HCT116 (cell line): ENCODE measurements at regions not wholly inside any gene's neighbourhood (a gene's known extent, or its start where the extent isn't known, plus 50 kb on each side); places are given as distances from the start of the nearest gene placed in this dataset.
"Not testable (repeated sequence)": the region's sequence is repeated elsewhere in the genome, so short reads cannot be mapped to it uniquely, and the experiment has no call there.

Experiments used
- ATAC-seq: fragments of 200-7000 bp; cut with Tn5 transposase; 2 replicates; pipeline ENCODE4 v1.9.1; 2020; ENCODE audit warnings: mild to moderate bottlenecking, moderate library complexity
- BruUV-seq: library from RNA; stranded (reverse); fragments of 400-500 nt; replicated peaks from 2 replicates; lab custom pipeline; 2021; lab: Mats Ljungman, UMichigan
- CTCF ChIA-PET: fragments of 300-600 bp; sonication (Branson Sonifier 250); formaldehyde crosslinking; loops from one replicate; lab custom pipeline; 2021; ENCODE audit warnings: antibody characterized with exemption; lab: Charles Lee
- POLR2A ChIA-PET: fragments of 300-600, 350-600 bp; sonication (Branson Sonifier 250); formaldehyde crosslinking; loops from one replicate; lab custom pipeline; 2021; ENCODE audit warnings: antibody characterized with exemption; lab: Charles Lee
- RAD21 ChIA-PET, 2 experiments: fragments of 300-600 bp; sonication (Branson Sonifier 250); formaldehyde crosslinking; loops; one replicate each; lab custom pipeline; 2023; ENCODE audit warnings: low total read pairs in 2 of 2; ENCODE audit not compliant: uncharacterized antibody in 2 of 2, unreplicated experiment in 2 of 2, low non-redundant PET in 1 of 2; lab: Charles Lee
- DNase-seq: peaks from one replicate; pipeline ENCODE4 v3.0.0-alpha.2; 2010; ENCODE audit warnings: low read depth, low spot score
- H2AFZ ChIP-seq: fragments of 200-600 bp; shearing (Covaris generic), sonication (generic); 2 replicates; pipeline ENCODE4 v1.6.1; 2017; ENCODE audit warnings: low read depth, mixed run types, mixed read lengths, antibody characterized with exemption, low read length; ENCODE audit not compliant: poor library complexity, severe bottlenecking
- H3K27ac ChIP-seq: 2 replicates; pipeline ENCODE4 v1.5.1; 2012; ENCODE audit warnings: low read depth, low read length
- H3K27me3 ChIP-seq: fragments of 200-600 bp; sonication (generic); 2 replicates; pipeline ENCODE4 v1.6.1; 2016; ENCODE audit warnings: mixed run types, low read length, mixed read lengths; ENCODE audit not compliant: insufficient read depth
- H3K36me3 ChIP-seq, 2 experiments: fragments of 200-500 bp in 1 of 2; fragments of 200-600 bp in 1 of 2; sonication (Bioruptor generic) in 1 of 2; sonication (generic) in 1 of 2; 2 replicates each; pipeline versions ENCODE4 v1.5.1 to v1.6.1; 2014 to 2016; ENCODE audit warnings: low read length in 2 of 2, inconsistent platforms in 1 of 2, mixed read lengths in 1 of 2, mixed run types in 1 of 2; ENCODE audit not compliant: insufficient read depth in 2 of 2, control insufficient read depth in 1 of 2
- H3K4me1 ChIP-seq, 2 experiments: fragments of 200-600 bp in 1 of 2; sonication (generic) in 1 of 2; 2 replicates each; pipeline versions ENCODE4 v1.5.1 to v1.6.1; 2012 to 2017; ENCODE audit warnings: low read length in 2 of 2, inconsistent platforms in 1 of 2, mild to moderate bottlenecking in 1 of 2, mixed read lengths in 1 of 2, mixed run types in 1 of 2, moderate library complexity in 1 of 2; ENCODE audit not compliant: insufficient read depth in 2 of 2, control insufficient read depth in 1 of 2
- H3K4me2 ChIP-seq: fragments of 200-600 bp; sonication (generic); 2 replicates; pipeline ENCODE4 v1.6.1; 2017; ENCODE audit warnings: mixed run types, low read length, mixed read lengths
- H3K4me3 ChIP-seq, 2 experiments: fragments of 200-600 bp in 1 of 2; sonication (generic) in 1 of 2; replicated peaks in 1 of 2; 2 replicates each; pipeline ENCODE4 v1.5.1; 2011 to 2016; ENCODE audit warnings: low read length in 2 of 2, control low read depth in 1 of 2, low read depth in 1 of 2, mild to moderate bottlenecking in 1 of 2, mixed read lengths in 1 of 2, mixed run types in 1 of 2
- H3K79me2 ChIP-seq: fragments of 200-600 bp; sonication (generic); 2 replicates; pipeline ENCODE4 v1.6.1; 2017; ENCODE audit warnings: mild to moderate bottlenecking, mixed run types, low read length, moderate library complexity, mixed read lengths; ENCODE audit not compliant: insufficient read depth
- H3K9ac ChIP-seq: fragments of 200-600 bp; sonication (generic); 2 replicates; pipeline ENCODE4 v1.6.1; 2016; ENCODE audit warnings: low read length, mixed read lengths
- H3K9me2 ChIP-seq: fragments of 200-600 bp; sonication (generic), shearing (Covaris generic); 2 replicates; pipeline ENCODE4 v1.6.1; 2017; ENCODE audit warnings: mixed run types, mild to moderate bottlenecking, moderate library complexity; ENCODE audit not compliant: insufficient read depth
- H3K9me3 ChIP-seq, 2 experiments: fragments of 200-500 bp in 1 of 2; fragments of 200-600 bp in 1 of 2; sonication (Bioruptor generic) in 1 of 2; sonication (generic) in 1 of 2; 2 replicates each; pipeline ENCODE4 v1.6.1; 2014 to 2017; ENCODE audit warnings: low read length in 2 of 2, mixed read lengths in 2 of 2, inconsistent platforms in 1 of 2, low read depth in 1 of 2, mild to moderate bottlenecking in 1 of 2, mixed run types in 1 of 2, moderate library complexity in 1 of 2; ENCODE audit not compliant: control insufficient read depth in 1 of 2, insufficient read depth in 1 of 2
- H4K20me1 ChIP-seq: fragments of 200-600 bp; sonication (generic), shearing (Covaris generic); 2 replicates; pipeline ENCODE4 v1.6.1; 2017; ENCODE audit warnings: mixed run types, mild to moderate bottlenecking, moderate library complexity; ENCODE audit not compliant: insufficient read depth
- ATF3 ChIP-seq: IDR thresholded peaks from 2 replicates; pipeline ENCODE4 v1.6.1; 2012
- CBX3 ChIP-seq: IDR thresholded peaks from 2 replicates; pipeline ENCODE4 v1.6.1; 2012; ENCODE audit warnings: low read depth
- ELF1 ChIP-seq: IDR thresholded peaks from 2 replicates; pipeline ENCODE4 v1.6.1; 2012; ENCODE audit warnings: low read depth, borderline replicate concordance
- EZH2phosphoT487 ChIP-seq: fragments of 200-600 bp; IDR thresholded peaks from 2 replicates; pipeline ENCODE4 v1.6.1; 2018; ENCODE audit warnings: antibody characterized with exemption, borderline replicate concordance
- ZBTB33 ChIP-seq: IDR thresholded peaks from 2 replicates; pipeline ENCODE4 v1.6.1; 2011; ENCODE audit warnings: mild to moderate bottlenecking, low read length, moderate library complexity; ENCODE audit not compliant: insufficient replicate concordance; ENCODE audit errors: extremely low read depth
- intact Hi-C: fragments of 100-400 bp; cut with micrococcal nuclease; formaldehyde crosslinking; loops from 2 replicates; pipeline ENCODE4 v1.10.0; 2022

GRCh38 chr20:43827940-43828562 is 86.6 kb upstream of the TOX2 start (continued):
- TF ChIP-seq ZBTB33 (no peak), ELF1 (no peak), EZH2phosphoT487 (no peak), ATF3 (no peak)

GRCh38 chr20:43826943-43827342 is 87.7 kb upstream of the TOX2 start:
- intact Hi-C loops, DNase-seq, H3K4me3 ChIP-seq, H3K4me2 ChIP-seq, H3K36me3 ChIP-seq, POLR2A ChIA-PET, H3K9me3 ChIP-seq, RAD21 ChIA-PET, ATAC-seq, BruUV-seq, H3K4me1 ChIP-seq, H3K9me2 ChIP-seq, H3K79me2 ChIP-seq, H3K27ac ChIP-seq, H3K9ac ChIP-seq, H3K27me3 ChIP-seq, H4K20me1 ChIP-seq, CTCF ChIA-PET, H2AFZ ChIP-seq: not testable (repeated sequence)

- TF ChIP-seq CBX3, result no peak
- intact Hi-C loops, result no loop called here
- Histone ChIP-seq H3K9ac (no peak overlapping the region), H3K9me2 (no peaks in the 10 kb centered on the region), H2AFZ (no peak overlapping the region), H3K4me1 (peaks cover 0 to 6% of the 10 kb centered on the region in 2 experiments; a peak in 2 of 4 replicates), H3K79me2 (no peaks in the 10 kb centered on the region), H3K4me3 (no peak overlapping the region), H3K4me2 (no peak overlapping the region), H3K27me3 (no peaks in the 10 kb centered on the region), H3K36me3 (no peaks in the 10 kb centered on the region), H3K9me3 (no peaks in the 10 kb centered on the region), H3K27ac (no peak overlapping the region), H4K20me1 (no peaks in the 10 kb centered on the region)
- ATAC-seq, result no peak
- ChIA-PET POLR2A (no interaction called here), CTCF (no interaction called here), RAD21 (no interaction called here)
- no peak for DNase-seq
- no TSS peak for BruUV-seq
Observed at GRCh38 chr20:43825581-43825980, 89.1 kb upstream of the TOX2 start.
